Naive thymus-derived CD8-positive, alpha-beta T cell (primary cell): ENCODE measurements at regions not wholly inside any gene's neighbourhood (a gene's known extent, or its start where the extent isn't known, plus 50 kb on each side); places are given as distances from the start of the nearest gene placed in this dataset.
"Not testable (repeated sequence)": the region's sequence is repeated elsewhere in the genome, so short reads cannot be mapped to it uniquely, and the experiment has no call there.

Source experiments
- ATAC-seq, 2 donors: fragments of 150-1000 bp; cut with Tn5 transposase in 1 of 2; sonication (Bioruptor Pico), chemical (Tn5 transposase) in 1 of 2; 1 replicate in 1 of 2; 2 replicates in 1 of 2; pipeline ENCODE4 v1.10.0; 2021; ENCODE audit warnings: mild to moderate bottlenecking in 2 of 2, moderate library complexity in 2 of 2
- POLR2A ChIA-PET: fragments of 350-600 bp; sonication (Branson Sonifier 250); formaldehyde crosslinking; loops from one replicate; lab custom pipeline; 2021; ENCODE audit warnings: antibody characterized with exemption; lab: Charles Lee
- DNase-seq, 10 donors: peaks; one replicate each; pipeline versions ENCODE4 v3.0.0 to v3.0.0-alpha.2; 2020 to 2022
- H3K27ac Mint-ChIP-seq, 10 donors: one replicate each; pipeline ENCODE4 v1.8.0; 2020 to 2022; ENCODE audit warnings: mild to moderate bottlenecking in 10 of 10, mixed read lengths in 10 of 10, moderate library complexity in 4 of 10, inconsistent platforms in 1 of 10
- H3K27me3 Mint-ChIP-seq, 5 donors: one replicate each; pipeline ENCODE4 v1.8.0; 2021 to 2022; ENCODE audit warnings: mixed read lengths in 5 of 5
- H3K36me3 Mint-ChIP-seq, 3 donors: one replicate each; pipeline ENCODE4 v1.8.0; 2020 to 2022; ENCODE audit warnings: mixed read lengths in 3 of 3, mild to moderate bottlenecking in 2 of 3, inconsistent platforms in 1 of 3
- H3K4me1 Mint-ChIP-seq, 4 donors: one replicate each; pipeline ENCODE4 v1.8.0; 2021 to 2022; ENCODE audit warnings: mixed read lengths in 4 of 4
- H3K4me3 Mint-ChIP-seq, 10 donors: one replicate each; pipeline ENCODE4 v1.8.0; 2020 to 2022; ENCODE audit warnings: mild to moderate bottlenecking in 10 of 10, mixed read lengths in 10 of 10, moderate library complexity in 6 of 10, inconsistent platforms in 1 of 10
- H3K9me3 Mint-ChIP-seq, 9 donors: one replicate each; pipeline ENCODE4 v1.8.0; 2020 to 2022; ENCODE audit warnings: mixed read lengths in 9 of 9, mild to moderate bottlenecking in 3 of 9, inconsistent platforms in 1 of 9, moderate library complexity in 1 of 9

GRCh38 chr22:11059129-11059528 is 4468.9 kb upstream of the OR11H1 start:
- POLR2A ChIA-PET, H3K4me3 Mint-ChIP-seq, H3K27me3 Mint-ChIP-seq, ATAC-seq, H3K27ac Mint-ChIP-seq, H3K4me1 Mint-ChIP-seq: not testable (repeated sequence)
- H3K9me3 Mint-ChIP-seq, result peaks cover 19 to 86% (median 51%) of the 10 kb centered on the region in 9 donors
- peak in 1 of 10 donors; percentile 31 for DNase-seq
- H3K36me3 Mint-ChIP-seq, result peaks cover 0 to 28% (median 4%) of the 10 kb centered on the region in 3 donors

GRCh38 chr22:11060797-11061196 is 4467.2 kb upstream of the OR11H1 start:
- H3K4me1 Mint-ChIP-seq, H3K27ac Mint-ChIP-seq, ATAC-seq, POLR2A ChIA-PET, H3K27me3 Mint-ChIP-seq, H3K4me3 Mint-ChIP-seq: not testable (repeated sequence)
- H3K36me3 Mint-ChIP-seq, result peaks cover 0 to 22% (median 0%) of the 10 kb centered on the region in 3 donors
- H3K9me3 Mint-ChIP-seq, result peaks cover 20 to 87% (median 51%) of the 10 kb centered on the region in 9 donors
- DNase-seq, result peak in 1 of 10 donors; percentile 30

DNA sequence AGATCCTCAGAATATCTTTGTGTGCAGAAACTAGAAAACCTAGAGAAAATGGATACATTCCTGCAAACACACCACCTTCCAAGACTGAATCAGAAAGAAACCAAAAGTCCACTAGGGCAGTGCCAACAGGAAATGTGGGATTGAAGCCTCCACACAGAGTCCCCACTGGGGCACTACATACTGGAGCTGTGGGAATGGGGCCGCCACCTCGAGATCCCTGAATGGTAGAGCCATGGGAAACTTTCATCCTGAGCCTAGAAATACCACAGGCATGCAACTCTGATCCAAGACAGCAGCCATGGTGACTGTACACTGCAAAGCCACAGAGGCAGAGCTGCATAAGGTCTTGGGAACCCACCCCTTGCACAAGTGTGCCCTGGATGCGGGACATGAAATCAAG is 4465.5 kb upstream of the OR11H1 start:
- ATAC-seq, H3K4me3 Mint-ChIP-seq, H3K27me3 Mint-ChIP-seq, POLR2A ChIA-PET, H3K27ac Mint-ChIP-seq, H3K4me1 Mint-ChIP-seq: not testable (repeated sequence)
- Mint-ChIP-seq H3K36me3 (peaks cover 0 to 23% (median 4%) of the 10 kb centered on the region in 3 donors), H3K9me3 (peaks cover 20 to 87% (median 61%) of the 10 kb centered on the region in 9 donors)
- DNase-seq, result peak in 1 of 10 donors; percentile 56

GRCh38 chr22:11063022-11063685 is 4464.8 kb upstream of the OR11H1 start:
- H3K9me3 Mint-ChIP-seq, result peaks cover 23 to 88% (median 64%) of the 10 kb centered on the region in 9 donors
- H3K4me1 Mint-ChIP-seq, H3K27ac Mint-ChIP-seq, POLR2A ChIA-PET, H3K4me3 Mint-ChIP-seq, ATAC-seq, H3K27me3 Mint-ChIP-seq: not testable (repeated sequence)
- peaks cover 0 to 28% (median 5%) of the 10 kb centered on the region in 3 donors for H3K36me3 Mint-ChIP-seq
- peak in 1 of 10 donors; percentile 41 for DNase-seq

GRCh38 chr22:11065210-11065609 is 4462.8 kb upstream of the OR11H1 start:
- DNase-seq, result peak in 1 of 10 donors; percentile 32
- H3K4me1 Mint-ChIP-seq, H3K27ac Mint-ChIP-seq, POLR2A ChIA-PET, H3K27me3 Mint-ChIP-seq, H3K4me3 Mint-ChIP-seq, ATAC-seq: not testable (repeated sequence)
- Mint-ChIP-seq H3K36me3 (peaks cover 0 to 20% (median 5%) of the 10 kb centered on the region in 3 donors), H3K9me3 (peaks cover 19 to 79% (median 57%) of the 10 kb centered on the region in 9 donors)

- H3K27me3 Mint-ChIP-seq, H3K27ac Mint-ChIP-seq, ATAC-seq, H3K4me3 Mint-ChIP-seq, H3K4me1 Mint-ChIP-seq, DNase-seq, POLR2A ChIA-PET: not testable (repeated sequence)
- peaks cover 19 to 74% (median 54%) of the 10 kb centered on the region in 9 donors for H3K9me3 Mint-ChIP-seq
- peaks cover 0 to 20% (median 5%) of the 10 kb centered on the region in 3 donors for H3K36me3 Mint-ChIP-seq
These were observed 4462.0 kb upstream of the OR11H1 start for GRCh38 chr22:11065876-11066457.

GRCh38 chr22:11066458-11067285 is 4461.3 kb upstream of the OR11H1 start:
- no peak overlapping the region for H3K4me3 Mint-ChIP-seq
- peaks cover 0 to 20% (median 5%) of the 10 kb centered on the region in 3 donors for H3K36me3 Mint-ChIP-seq
- DNase-seq, result peak in 1 of 10 donors; percentile 64
- H3K27me3 Mint-ChIP-seq, result peaks cover 0 to 5% (median 0%) of the 10 kb centered on the region in 5 donors
- POLR2A ChIA-PET, result no interaction called here
- ATAC-seq, result no peak
- H3K9me3 Mint-ChIP-seq, result peaks cover 19 to 68% (median 52%) of the 10 kb centered on the region in 9 donors
- no peak overlapping the region for H3K27ac Mint-ChIP-seq
- H3K4me1 Mint-ChIP-seq, result peaks cover 0 to 6% (median 3%) of the 10 kb centered on the region in 4 donors

DNA sequence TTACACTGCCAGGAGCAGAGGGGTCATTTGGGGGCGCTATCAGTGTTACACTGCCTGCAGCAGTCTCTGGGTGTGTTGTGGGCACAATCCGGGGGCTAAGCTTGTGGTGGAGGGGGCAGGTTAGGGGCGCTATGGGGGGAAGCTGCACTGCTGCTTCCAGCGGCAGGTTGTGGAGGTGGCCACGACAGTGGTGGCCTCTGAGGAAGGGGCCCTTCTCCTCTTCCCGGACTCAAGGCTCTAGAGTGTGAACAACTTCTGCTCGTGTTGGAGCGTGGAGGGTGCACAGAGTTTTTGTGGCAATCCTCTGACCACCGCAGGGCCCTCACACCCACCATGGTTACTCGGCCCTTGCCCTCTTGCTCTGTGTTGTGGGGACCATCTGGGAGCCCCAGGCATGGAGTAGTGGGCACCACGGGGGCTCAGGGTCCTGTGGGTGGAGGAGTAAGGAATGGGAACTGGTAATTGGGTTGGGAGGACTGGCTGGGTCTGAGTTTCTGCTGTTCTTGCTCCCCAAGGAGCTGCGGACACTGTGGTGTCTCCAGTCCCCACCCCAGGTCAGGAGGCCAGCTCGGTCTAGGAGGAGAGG is 4460.6 kb upstream of the OR11H1 start:
- DNase-seq, result peak in 1 of 10 donors; percentile 67
- H3K4me3 Mint-ChIP-seq, H3K4me1 Mint-ChIP-seq, H3K27me3 Mint-ChIP-seq, ATAC-seq, H3K27ac Mint-ChIP-seq, POLR2A ChIA-PET: not testable (repeated sequence)
- H3K36me3 Mint-ChIP-seq, result peaks cover 0 to 20% (median 5%) of the 10 kb centered on the region in 3 donors
- peaks cover 17 to 61% (median 50%) of the 10 kb centered on the region in 9 donors for H3K9me3 Mint-ChIP-seq

GRCh38 chr22:11067937-11068336 is 4460.1 kb upstream of the OR11H1 start:
- peak in 1 of 10 donors; percentile 50 for DNase-seq
- ATAC-seq, H3K27me3 Mint-ChIP-seq, H3K27ac Mint-ChIP-seq, POLR2A ChIA-PET, H3K4me1 Mint-ChIP-seq, H3K4me3 Mint-ChIP-seq: not testable (repeated sequence)
- peaks cover 0 to 20% (median 5%) of the 10 kb centered on the region in 3 donors for H3K36me3 Mint-ChIP-seq
- peaks cover 17 to 57% (median 47%) of the 10 kb centered on the region in 9 donors for H3K9me3 Mint-ChIP-seq

- POLR2A ChIA-PET, ATAC-seq, H3K4me1 Mint-ChIP-seq, H3K27me3 Mint-ChIP-seq, H3K27ac Mint-ChIP-seq, H3K4me3 Mint-ChIP-seq: not testable (repeated sequence)
- H3K9me3 Mint-ChIP-seq, result peaks cover 13 to 52% (median 44%) of the 10 kb centered on the region in 9 donors
- peak in 1 of 10 donors; percentile 53 for DNase-seq
- H3K36me3 Mint-ChIP-seq, result peaks cover 0 to 20% (median 5%) of the 10 kb centered on the region in 3 donors
These were observed 4459.6 kb upstream of the OR11H1 start for GRCh38 chr22:11068406-11068805.
